Suprapubic skin (tissue), 4 donors: ENCODE measurements at regions not wholly inside any gene's neighbourhood (a gene's known extent, or its start where the extent isn't known, plus 50 kb on each side); places are given as distances from the start of the nearest gene placed in this dataset.

Source experiments
- CTCF ChIP-seq, 2 donors: fragments of 200-600 bp in 1 of 2; fragments of 450-650 bp in 1 of 2; sonication (generic) in 1 of 2; IDR thresholded peaks; one replicate each; pipeline ENCODE4 v1.5.1; 2016 to 2019; ENCODE audit warnings: antibody characterized with exemption in 2 of 2, mild to moderate bottlenecking in 1 of 2, moderate library complexity in 1 of 2
- EP300 ChIP-seq: sonication (generic); formaldehyde crosslinking; IDR thresholded peaks from one replicate; pipeline ENCODE4 v1.6.1; 2017; ENCODE audit warnings: antibody characterized with exemption
- POLR2A ChIP-seq, 2 donors: fragments of 450-650 bp; IDR thresholded peaks; one replicate each; pipeline ENCODE4 v1.6.1; 2017; ENCODE audit warnings: antibody characterized with exemption in 2 of 2, mild to moderate bottlenecking in 2 of 2, moderate library complexity in 2 of 2
- POLR2AphosphoS5 ChIP-seq, 3 donors: sonication (generic); formaldehyde crosslinking; IDR thresholded peaks; one replicate each; pipeline ENCODE4 v1.6.1; 2017; ENCODE audit warnings: antibody characterized with exemption in 3 of 3

GRCh38 chr13:68064001-68064770 is 834.0 kb upstream of the PCDH9 start:
- no peak for TF ChIP-seq CTCF (IDR thresholded peaks at IDR 0.05)
- no peak for TF ChIP-seq POLR2AphosphoS5 (IDR thresholded peaks at IDR 0.05)
- no peak for TF ChIP-seq POLR2A (IDR thresholded peaks at IDR 0.05)
- TF ChIP-seq EP300: no peak
